ENCODE measurements at regions not wholly inside any gene's neighbourhood (a gene's known extent, or its start where the extent isn't known, plus 50 kb on each side); places are given as distances from the start of the nearest gene placed in this dataset.

DNA sequence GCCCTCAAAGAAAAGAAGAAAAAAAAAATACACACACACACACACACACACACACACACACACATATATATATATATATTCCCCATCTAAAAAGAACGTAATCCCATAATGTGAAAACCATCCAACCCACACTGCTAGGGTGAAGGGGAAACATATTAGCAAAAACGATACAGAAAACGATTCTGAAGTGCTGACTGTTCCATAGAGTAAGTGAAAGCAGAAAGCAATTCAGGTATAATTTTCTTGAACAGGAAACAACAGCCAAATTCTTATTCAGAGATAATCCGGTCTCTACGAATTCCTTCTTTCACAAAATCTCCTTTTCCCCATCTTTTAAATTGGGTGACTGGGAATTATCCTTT lies 393.5 kb downstream of the NOVA1 start:
- no peak for DNase-seq (ENCODE audit: low spot score)

DNA sequence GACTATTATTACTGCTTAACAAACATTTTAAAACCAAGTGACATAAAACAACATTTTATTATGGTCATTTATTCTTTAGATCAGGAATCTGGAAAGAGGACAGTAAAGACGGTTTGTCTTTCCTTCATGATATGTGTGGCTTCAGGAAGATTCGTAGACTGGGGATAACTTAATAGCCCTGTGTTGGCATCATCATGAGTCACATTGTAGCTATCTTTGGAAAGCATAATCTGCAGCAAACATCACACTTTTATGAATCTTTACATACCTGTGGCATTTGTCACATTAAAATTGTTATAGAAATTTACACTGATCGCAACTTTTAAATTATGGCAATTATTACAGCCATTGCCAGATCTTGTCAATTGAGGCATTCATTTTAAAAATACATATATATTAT lies 397.1 kb downstream of the NOVA1 start:
- peak; percentile 11 for DNase-seq (ENCODE audit: low spot score)

DNA sequence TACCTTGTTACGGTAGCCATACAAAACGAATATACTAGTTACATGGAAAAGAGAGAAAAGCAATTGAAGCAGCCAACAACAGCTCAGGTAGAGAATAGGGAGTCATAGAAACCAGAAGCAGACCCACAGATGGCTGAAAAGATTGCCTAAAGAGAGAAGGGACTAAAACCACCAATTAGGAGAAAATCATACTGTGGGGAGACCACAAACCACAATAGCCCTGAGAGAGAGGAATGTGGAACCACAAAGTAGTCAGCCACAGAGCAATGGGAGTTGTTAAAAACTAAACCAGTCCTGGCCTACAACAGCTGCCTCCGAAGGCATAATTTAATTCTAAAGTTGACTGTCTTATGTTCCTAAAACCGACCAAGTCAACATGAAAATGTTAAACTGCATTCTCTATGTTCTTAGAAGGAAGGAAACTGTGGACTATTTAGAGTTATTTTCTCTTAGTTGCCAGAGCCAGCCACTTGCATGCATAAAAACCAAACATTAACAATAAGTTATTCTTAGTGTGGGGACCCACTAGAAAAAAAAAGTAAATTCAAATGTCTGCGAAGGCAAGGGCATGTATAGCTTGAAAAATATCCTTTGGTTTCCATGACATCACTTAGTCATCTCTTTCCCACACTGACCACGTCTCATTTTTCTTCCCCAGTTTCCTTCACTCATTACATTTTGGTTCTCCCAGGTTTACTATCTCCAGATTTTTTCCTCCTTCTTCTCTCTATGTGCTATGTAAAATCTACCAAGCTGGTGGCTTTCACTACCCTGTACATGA lies 398.1 kb downstream of the NOVA1 start:
- DNase-seq (ENCODE audit: low spot score) = peak; percentile 15

DNA sequence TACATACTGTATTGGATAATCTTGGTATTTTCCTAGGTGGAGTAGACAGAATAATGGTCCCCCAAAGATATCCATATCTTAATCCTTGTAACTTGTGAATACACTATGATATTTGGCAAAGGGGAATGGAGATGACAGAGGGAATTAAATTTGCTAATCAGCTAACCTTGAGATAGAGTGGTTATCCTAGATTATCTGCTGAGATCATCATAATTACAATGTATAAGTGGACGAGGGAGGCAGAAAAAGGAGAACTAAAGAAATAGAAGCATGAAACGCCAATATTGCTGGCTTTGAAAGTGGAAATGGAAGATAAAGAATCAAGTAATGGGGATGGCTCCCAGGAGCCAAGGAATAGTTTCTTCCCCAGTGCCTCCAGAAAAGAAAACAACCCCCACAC lies 398.7 kb downstream of the NOVA1 start:
- DNase-seq (ENCODE audit: low spot score) = no peak

DNA sequence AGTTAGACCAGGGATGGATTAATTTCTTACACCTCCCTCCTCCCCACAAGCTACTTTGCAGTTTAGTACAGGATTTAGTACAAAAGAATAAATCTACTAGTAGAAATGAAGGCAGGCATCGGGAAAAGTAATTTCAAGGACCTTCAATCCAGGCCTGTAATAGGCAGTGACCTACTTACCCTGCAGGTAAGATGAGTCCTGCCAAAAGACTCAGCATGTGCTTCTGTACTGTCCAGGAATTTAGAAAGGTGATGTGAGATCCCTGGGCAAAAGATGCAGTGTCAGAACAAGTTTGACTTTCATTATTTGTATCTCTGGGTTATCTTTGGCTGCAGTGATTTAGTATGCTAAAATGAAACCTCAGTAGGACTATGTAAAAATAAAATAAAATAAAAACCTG lies 403.0 kb downstream of the NOVA1 start:
- DNase-seq (ENCODE audit: low spot score) = no peak

DNA sequence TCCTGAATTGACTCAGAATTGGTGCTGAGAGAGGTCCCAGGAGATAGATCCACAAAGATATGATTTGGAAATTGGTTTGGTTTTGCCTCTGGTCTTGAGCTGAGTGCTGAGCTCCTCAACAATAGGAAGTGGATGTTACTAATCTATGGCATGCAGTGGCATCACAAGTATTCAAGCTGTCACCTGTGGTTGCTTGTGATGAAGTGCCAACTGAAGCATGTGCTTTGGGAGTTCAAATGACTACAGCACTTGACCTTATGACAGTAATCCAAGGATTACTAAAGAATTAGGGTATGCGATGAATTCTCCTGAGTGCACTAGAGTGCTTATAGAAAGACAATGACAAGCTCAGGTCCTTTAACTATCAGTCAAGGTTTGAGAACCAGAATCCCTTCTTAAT lies 406.2 kb downstream of the NOVA1 start:
- no peak for DNase-seq (ENCODE audit: low spot score)

DNA sequence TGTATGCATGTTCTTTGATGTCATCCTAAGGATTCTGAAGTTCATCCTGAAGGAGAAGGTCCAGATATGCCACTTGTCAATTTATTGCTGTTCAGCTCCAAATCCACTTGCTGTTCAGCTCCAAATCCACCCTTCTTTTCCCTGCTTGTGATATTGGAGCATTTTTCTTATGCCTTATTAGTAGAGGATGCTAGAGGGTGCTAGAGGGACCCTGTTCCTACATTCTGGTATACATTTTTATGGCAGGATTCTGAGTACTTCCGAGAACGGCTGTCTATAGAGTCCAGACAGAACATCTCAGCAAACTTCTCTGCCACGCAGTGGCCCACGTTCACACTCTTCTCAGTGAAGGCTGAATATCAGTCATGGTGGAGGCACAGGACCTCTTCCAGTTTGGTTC lies 406.7 kb downstream of the NOVA1 start:
- no peak for DNase-seq (ENCODE audit: low spot score)

DNA sequence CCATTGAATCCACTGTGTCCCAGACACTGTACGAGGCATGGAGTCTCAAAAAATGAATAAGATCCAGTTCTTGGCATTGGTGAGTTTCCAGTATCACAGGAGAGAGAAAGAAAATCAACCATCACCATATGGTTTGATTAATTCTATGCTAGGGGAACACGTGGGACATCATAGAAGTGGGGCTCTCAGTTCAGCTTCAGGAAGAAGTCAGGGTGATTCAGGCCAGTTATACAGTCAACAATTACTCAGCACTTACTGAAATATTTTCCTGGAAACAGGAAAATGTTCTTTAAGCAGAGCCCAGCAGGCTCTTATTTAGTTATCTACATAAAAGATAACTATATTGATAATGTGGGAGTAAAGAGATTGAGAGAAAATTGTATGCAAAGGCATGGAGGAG lies 407.2 kb downstream of the NOVA1 start:
- DNase-seq (ENCODE audit: low spot score) = no peak

DNA sequence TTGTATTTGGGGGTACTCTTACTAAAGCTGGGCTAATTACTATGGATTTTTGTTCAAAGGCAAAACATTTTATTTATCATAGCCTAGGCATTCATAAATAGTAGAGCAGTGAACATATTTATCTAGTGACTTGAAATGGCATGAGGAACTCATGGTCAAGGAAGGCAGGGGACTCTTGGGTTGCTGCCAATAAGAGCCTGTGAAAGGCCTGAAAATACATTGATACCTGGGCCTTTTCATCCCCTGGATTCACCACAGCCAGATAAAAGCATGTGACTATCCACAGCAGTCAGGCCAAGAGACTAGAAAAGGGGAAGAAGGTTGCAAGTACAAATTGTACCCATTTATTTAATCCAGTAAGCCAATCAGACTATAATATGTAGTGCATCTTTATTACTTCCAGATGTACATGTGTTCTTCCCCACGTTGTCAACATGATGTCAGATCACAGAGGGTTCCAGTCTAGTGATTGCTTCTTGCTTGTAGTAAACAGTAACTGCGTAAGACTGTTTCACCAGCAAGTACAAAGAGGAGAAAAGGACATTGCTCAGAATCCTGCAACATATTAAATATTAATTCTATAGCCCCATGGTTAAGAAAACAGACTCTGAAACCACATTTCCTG lies 409.7 kb downstream of the NOVA1 start:
- DNase-seq (ENCODE audit: low spot score) = no peak

DNA sequence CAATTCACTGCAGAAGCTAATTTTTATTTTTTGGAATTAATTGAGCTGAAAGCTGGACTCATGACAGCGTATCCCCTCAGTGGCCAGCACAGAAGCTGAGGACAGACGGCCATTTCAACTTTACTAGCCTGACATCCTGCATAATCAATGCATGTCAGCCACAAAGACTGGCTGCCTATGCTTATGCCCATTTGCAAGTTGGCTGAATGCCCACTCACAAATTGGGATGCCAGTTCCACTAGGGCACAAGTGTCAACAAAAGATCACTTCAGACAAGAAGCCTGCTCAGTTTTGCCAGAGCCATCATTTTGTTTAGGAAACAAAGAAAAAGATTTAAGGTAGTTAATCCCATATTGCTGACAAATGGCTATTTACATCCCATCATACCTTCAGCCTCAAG lies 417.6 kb downstream of the NOVA1 start:
- no peak for DNase-seq (ENCODE audit: low spot score)

DNA sequence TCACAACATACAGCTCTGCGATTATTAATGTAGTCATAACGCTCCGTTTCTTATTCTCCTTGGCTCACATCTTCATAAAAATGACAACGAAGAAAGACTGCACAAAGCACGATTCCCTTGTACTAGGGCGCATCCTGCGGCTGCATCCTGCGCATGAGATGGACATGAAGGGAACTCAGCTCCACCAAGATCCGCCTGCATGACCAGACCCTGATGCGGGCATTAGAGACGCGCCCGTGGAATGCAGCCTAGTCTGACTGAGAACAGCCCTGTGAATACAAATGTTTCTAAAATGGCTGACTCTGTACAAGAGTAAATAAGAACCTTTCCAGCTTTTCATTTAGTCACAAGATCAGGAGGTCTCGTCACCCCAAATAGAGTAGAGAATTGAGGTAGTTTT lies 422.2 kb downstream of the NOVA1 start:
- no peak for DNase-seq (ENCODE audit: low spot score)

DNA sequence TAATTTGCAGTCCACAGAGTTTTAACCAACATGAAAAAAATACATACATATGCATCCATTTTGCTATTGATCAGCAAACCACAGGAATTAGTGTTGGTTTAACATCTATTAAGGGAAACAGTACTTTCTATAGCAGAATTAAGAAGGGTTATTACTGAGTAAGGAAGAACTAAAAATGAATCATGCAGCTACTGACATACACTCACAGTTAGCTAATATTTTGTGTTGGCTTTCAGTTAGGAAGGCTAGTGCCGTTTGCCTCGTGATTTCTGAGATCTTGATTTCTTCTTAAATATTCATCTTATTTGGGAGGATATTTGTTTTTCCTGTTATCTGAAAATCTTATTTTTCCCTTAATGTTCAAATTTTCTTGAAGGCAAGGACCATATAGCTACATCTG lies 423.4 kb downstream of the NOVA1 start:
- DNase-seq (ENCODE audit: low spot score) = no peak

DNA sequence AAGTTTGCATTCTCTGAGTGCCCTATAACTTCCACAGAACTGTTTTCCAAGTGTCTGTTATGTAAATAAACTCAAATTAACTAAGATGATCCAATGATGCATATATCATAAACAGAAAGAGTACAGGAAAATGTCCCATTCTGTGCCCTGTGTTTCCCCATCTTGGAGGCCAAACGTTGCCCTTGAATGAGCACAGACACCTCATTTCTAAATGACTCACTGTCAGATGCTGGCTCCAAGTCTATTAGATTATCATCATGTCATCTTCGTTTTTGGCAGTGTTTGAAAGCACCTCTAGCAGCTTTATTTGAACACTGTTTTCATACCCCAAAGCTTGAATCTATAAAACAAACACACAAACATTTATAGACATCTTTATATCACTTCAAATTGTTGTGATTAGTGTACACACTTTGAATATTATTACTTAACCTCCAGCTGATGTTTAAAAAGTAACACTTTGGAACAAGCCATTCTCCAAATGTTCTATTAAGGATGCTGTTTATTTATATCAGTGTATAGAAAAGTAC lies 424.2 kb downstream of the NOVA1 start:
- no peak for DNase-seq (ENCODE audit: low spot score)

DNA sequence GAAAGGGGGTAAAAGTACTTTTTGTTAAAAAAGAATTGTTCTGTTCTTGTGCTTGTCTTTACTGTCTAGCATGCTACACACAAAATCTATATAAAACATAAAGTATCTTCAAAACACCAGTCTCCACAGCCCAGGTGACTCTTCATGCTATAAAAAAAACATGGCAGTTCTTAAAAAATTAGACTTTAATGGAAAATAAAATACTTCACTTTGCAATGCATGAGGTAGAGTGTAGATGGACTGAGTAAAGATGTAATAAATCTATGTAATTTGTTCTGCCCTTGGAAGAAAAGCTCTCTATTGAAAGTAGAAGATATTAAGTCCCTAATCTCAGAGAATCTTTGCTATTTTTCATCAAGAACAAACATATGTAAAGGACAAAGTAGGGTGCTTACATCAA lies 425.4 kb downstream of the NOVA1 start:
- DNase-seq (ENCODE audit: low spot score) = no peak

DNA sequence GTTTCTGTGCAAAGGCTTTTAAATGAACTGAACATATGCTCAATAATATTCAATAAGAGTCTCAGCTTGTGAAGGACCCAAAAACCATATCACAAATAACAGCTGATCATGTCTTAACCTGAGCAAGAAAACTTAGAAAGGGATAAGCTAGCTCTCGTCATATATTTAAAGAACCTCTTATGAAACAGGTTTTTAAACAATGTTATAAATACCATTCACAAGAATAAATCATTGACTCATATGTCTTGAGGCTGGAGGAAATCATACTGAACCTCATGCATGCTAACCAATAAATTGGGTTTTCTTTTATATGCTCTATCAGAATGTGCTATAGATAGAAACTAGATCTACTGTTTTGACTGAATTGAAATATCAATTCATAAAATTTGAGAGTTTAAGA lies 426.9 kb downstream of the NOVA1 start:
- no peak for DNase-seq (ENCODE audit: low spot score)

DNA sequence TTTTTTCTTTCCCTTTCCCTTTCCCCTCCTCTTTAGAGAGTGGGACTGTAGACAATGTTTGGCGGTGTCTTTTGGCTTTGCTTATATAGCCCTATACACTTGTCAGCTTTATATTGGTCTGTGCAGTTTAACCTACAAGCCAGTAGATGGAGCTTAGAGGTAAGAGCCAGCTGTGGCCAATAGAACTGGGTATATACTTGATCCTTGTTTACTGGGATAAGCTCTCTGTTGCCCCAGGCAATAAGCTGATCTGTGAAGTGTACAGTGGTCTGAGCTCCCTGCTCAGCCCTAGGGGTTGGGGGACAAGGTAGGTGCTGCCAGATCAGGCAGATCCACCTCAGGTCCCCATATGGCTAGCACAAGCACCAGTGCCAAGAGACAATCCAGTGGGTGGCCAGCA lies 434.1 kb downstream of the NOVA1 start:
- peak; percentile 7 for DNase-seq (ENCODE audit: low spot score)

DNA sequence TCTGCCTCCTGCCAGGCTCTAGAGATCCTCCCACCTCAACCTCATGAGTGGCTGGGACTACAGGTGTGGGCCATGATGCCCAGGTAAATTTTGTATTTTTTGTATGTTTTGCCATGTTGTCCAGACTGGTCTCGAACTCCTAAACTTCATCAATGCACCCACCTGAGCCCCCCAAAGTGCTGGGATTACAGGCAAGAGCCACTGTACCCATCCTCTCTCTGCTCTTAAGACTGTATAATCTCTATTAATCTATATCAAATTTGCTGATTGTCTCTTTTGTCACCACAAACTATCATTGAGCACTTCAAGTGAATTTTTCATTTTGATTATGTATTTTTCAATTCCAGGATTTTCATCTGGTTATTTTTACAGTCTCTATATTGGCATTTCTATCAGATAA lies 440.3 kb downstream of the NOVA1 start:
- no peak for DNase-seq (ENCODE audit: low spot score)

DNA sequence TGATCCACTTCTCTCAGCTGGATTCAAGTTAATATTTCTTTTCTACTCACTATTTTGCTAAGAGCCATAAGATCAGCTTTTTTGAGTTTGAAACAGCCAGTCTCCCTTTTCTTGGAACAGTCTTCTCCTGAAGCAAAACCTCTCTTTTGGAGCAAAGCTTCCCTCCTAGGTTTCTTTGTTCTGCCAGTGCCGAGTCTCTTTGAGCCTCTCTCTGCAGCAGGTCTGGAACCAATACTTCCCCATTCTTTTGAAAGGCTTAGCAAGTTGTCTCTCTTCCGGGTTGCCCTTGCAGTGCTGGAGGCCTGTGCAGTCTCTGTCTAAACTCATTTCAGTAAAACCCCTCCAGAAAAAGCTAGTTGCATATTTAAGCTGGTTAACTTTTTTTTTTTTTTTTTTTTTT lies 454.8 kb downstream of the NOVA1 start:
- no peak for DNase-seq (ENCODE audit: low spot score)

DNA sequence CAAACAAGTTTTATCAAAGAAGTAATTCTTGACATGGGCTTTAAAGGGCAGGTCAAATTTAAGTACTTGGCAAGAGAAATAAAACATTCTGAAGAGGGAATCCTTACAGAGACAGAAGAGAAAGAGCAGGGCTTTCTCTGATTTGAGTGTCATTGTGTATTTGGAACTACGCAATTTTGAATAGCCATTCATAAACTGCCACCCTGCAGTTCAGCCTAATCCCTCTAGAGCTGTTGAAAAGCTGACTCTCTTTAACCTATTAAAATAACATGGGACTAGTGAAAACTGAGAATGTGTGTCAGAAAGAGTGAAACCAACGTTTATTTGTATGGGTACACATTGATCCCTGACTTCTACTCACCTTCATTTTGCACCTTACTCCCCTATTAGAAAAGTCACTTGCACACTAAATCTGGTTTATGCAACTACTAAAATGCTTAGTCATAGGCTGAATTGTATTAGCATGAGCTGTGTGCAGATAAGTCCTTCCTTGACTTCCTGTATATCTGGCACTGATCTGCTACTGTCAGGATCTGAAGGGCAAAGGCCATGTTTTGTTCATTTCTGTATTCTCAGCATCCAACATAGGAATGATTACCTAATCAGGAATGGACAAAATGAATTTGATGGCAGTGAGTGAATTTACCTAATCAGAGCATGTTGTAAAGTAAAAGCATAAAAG lies 458.9 kb downstream of the NOVA1 start:
- no peak for DNase-seq (ENCODE audit: low spot score)

DNA sequence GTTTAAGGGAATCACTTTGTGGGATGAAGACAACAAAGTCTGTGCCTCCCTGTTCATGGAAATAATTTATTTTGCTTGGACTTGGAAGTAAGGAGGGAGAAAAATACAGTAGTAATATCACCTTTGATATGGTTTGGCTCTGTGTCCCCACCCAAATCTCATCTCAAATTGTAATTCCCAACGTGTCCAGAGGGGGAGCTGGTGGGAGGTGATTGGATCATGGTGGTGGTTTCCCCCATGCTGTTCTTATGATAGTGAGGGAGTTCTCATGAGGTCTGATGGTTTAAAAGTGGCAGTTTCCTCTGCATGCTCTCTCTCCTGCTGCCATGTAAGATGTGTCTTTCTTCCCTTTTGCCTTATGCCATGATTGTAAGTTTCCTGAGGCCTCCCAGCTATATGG lies 460.7 kb downstream of the NOVA1 start:
- DNase-seq (ENCODE audit: low spot score) = no peak

DNA sequence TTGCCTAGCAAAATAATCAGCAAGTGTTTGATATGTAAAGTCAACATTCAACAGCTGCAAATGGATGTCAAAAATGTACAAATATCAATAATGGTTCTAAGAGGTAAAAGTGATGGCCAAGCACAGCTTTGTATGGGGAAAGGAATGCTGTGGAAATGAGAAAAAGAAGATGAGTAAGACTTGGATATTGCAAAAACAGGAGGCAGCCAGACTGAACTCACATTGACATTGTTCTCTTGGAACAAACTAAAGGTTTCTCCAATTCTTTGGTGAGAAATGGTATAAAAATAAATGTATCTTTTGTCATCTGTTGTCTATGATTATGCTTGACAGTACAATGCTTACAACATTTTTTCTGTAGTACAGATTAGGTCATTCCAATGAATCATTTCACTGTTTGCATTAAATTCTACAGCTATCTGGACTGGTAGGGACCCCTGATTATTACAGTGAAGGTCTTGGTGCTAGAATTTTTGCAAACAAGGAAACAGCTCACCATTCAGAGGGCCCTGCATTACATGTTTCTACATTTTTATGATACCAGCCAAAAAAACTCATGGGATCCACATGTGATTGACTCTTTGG lies 465.7 kb downstream of the NOVA1 start:
- DNase-seq (ENCODE audit: low spot score) = no peak

DNA sequence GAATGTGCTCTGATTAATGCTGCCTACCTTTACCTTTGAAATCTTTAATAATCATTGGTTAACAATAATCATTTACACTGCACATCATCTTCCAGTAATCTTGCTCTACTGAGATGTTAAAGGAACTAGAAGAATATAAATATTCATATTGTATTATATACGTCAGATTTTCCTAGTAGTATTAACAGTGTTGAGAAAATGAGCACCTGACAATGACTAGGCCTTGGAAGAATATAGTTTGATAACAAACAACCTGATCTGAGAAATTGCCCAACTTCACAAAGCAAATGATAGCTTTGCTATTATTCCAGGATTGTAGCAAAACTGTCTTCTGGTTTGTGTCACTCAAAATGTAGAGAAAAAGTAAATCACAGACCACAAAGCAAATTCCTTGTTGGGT lies 467.1 kb downstream of the NOVA1 start:
- DNase-seq (ENCODE audit: low spot score) = no peak

Measured in AG20443 (cell line).